Bronchial epithelial cell (primary cell): ENCODE measurements at regions not wholly inside any gene's neighbourhood (a gene's known extent, or its start where the extent isn't known, plus 50 kb on each side); places are given as distances from the start of the nearest gene placed in this dataset.

Source experiments
- DNase-seq: peaks from one replicate; pipeline ENCODE4 v3.0.0-alpha.2; 2010; ENCODE audit warnings: low read depth
- FAIRE-seq: peaks from 2 replicates; lab custom pipeline; 2011; peaks lifted over from hg19 to GRCh38; lab: Jason Lieb, UNC
- H3K27me3 ChIP-seq: 2 replicates; pipeline ENCODE4 v1.5.1; 2011; ENCODE audit warnings: low read length; ENCODE audit not compliant: control insufficient read depth, insufficient read depth
- H3K36me3 ChIP-seq: 2 replicates; pipeline ENCODE4 v1.5.1; 2011; ENCODE audit warnings: low read length; ENCODE audit not compliant: control insufficient read depth, insufficient read depth
- H3K4me3 ChIP-seq: 2 replicates; pipeline ENCODE4 v1.5.1; 2011; ENCODE audit warnings: mild to moderate bottlenecking, low read depth, low read length, control low read depth
- CTCF ChIP-seq: IDR thresholded peaks from 2 replicates; pipeline ENCODE4 v1.5.1; 2011; ENCODE audit warnings: mild to moderate bottlenecking, moderate library complexity, low read length, control low read depth, inconsistent platforms; ENCODE audit not compliant: insufficient read depth, severe bottlenecking

DNA sequence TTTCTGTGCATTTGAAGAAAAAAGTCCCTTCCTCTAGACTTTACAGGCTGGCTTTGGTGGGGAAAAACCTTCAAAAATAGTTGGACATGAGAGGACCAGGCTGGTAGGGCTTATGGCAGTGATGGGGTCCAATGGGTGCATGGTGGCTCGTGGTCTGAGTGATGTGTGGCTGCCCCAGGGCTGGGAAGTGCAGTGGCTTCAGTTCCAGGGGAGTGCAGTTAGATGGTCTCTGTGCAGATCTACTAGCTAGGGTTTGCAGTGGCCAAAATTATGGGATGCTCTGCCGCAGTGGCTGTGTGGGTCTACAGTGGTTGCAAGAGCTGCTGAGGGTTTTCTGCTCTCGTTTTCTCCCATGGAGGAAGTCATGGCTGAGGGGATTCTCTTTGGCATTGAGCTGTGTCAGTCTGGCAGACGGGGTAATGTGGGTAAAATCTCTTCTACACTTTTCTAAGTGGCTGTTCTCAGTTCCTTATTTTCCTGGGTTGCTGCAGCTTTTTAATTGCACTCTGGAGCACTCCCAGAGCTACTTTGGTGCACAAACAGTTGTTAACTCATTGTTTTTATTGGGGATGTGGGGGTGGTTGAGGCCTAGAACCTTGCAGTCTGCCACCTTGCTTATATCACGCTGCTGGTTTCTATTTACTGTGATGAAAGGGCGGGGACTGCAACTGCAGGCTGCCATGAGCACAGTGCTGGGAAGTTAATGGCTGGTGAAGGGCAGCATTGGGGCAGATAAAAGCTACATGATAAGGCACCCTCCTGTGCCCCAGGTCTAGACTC is 1324.6 kb downstream of the NSUN3 start:
- H3K4me3 ChIP-seq, result no peak overlapping the region
- FAIRE-seq (no peak), DNase-seq (no peak)
- TF ChIP-seq CTCF, result no peak
- H3K27me3 ChIP-seq, result no peaks in the 10 kb centered on the region
- H3K36me3 ChIP-seq, result no peaks in the 10 kb centered on the region

DNA sequence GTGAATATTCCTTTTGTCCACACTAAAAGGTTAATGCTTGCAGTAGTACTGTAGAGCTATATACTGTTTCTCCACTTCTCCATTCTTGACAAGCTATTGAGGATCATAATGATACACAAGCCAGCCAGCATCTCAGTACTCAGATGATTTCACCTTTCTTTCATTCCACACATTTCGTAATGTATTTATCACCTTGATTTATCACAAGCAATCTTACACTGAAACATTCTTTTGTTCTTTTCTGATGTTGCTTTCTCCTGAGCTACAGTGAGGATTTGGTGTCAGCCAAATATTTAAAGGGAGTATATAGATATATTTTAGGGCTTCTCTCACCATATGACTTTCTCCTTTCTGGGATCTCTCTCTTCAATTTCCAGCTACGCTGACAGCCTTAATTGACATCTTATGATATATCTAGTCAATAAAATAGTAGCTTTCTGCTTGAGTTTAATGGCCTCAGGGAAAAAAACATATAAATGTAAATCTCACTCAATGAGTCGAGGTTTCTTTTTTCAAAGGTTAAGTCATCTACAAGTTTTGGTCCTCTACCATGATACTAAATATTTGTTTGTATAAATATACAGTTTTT is 1327.0 kb downstream of the NSUN3 start:
- Histone ChIP-seq H3K36me3 (no peaks in the 10 kb centered on the region), H3K27me3 (no peaks in the 10 kb centered on the region), H3K4me3 (no peak overlapping the region)
- TF ChIP-seq CTCF, result no peak
- DNase-seq (no peak), FAIRE-seq (no peak)

DNA sequence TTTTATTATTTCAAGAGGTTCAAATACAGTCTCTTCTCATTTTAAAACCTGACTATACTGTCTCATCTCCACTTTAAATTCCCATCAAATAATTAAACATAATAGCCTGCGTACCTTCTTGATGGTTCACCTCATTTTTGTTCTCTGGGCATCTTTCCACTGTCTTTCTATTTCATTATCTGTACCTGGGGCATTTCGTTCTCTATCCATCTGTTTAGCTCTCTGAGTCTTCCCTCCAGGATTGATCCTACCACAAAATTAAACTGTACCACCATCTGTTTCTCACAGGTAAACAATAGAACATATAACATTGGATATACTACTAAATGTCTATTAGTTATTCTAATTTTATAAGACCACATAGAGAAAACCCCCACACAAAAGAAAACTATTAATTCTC is 1331.4 kb downstream of the NSUN3 start:
- Histone ChIP-seq H3K27me3 (no peaks in the 10 kb centered on the region), H3K36me3 (no peaks in the 10 kb centered on the region), H3K4me3 (no peak overlapping the region)
- FAIRE-seq (no peak), DNase-seq (no peak)
- no peak for TF ChIP-seq CTCF

- no peak for TF ChIP-seq CTCF
- no peak for FAIRE-seq
- Histone ChIP-seq H3K36me3 (no peaks in the 10 kb centered on the region), H3K27me3 (no peaks in the 10 kb centered on the region), H3K4me3 (no peak overlapping the region)
- peak; percentile 69 for DNase-seq
Measured at GRCh38 chr3:95399585-95399984, 1336.7 kb downstream of the NSUN3 start.

GRCh38 chr3:95401693-95402092 is 1338.8 kb downstream of the NSUN3 start:
- Histone ChIP-seq H3K4me3 (no peak overlapping the region), H3K36me3 (no peaks in the 10 kb centered on the region), H3K27me3 (no peaks in the 10 kb centered on the region)
- no peak for TF ChIP-seq CTCF
- DNase-seq (no peak), FAIRE-seq (no peak)
